M059J (cell line): ENCODE measurements at regions not wholly inside any gene's neighbourhood (a gene's known extent, or its start where the extent isn't known, plus 50 kb on each side); places are given as distances from the start of the nearest gene placed in this dataset.

Experiments
- DNase-seq: peaks from one replicate; pipeline ENCODE4 v3.0.0-alpha.2; 2012; ENCODE audit warnings: low read depth

GRCh38 chr9:71183251-71183650 is 61.8 kb upstream of the TRPM3 start:
- no peak for DNase-seq

DNA sequence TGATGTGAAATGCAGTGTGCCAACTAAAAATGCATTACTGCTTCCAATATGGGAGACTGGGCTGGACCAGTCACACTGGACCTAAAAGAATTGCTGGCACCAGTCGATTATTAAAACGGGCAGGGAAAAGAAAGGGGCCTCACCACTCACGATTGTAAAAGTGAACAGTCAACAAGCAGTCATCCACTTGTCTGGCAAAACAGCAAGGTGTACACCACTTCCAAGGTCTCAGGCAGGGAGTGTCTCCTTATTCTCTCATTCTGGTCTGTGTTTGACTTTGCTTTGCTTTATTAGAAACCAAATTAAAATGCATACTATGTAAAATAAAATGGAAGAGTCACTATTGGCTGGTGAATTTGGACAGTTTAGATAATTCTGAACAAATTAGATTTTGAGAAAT is 57.8 kb upstream of the TRPM3 start:
- DNase-seq, result no peak

DNA sequence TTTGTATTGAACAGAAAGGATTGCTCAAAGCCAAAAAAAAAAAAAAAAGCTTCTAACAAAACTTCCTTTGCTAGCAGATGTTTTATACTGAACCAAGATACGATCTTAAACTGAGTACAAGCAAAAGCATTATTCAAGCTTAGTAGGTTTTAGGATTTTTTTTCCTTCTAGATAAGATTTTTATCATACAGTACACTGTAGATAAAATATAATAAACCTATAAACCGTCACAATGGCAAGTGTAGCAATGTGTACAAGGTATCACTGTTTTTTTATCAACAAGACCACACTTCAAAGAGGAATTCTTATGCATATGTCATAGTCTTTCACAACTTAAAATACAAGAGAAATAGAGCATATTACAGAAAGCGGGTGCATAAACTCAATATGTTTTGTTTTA is 56.5 kb upstream of the TRPM3 start:
- no peak for DNase-seq

DNA sequence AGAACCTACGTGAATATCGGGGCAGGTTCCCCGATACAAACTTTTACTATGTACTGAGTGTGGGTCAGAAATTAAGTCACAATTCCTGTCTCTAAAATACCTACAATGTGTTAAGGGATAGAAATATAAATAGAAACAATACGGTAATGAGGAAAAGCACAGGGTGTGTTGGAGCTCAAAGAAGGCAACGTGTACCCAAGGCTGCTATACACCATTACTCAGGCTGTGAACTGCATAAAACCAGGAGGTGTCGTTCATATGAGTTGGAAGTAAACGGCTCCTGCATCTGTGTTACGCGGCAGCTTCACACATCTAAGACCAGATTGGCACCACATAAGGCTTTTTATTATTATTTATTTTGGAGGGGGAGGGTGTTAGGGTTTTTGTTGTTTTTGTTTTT is 50.1 kb upstream of the TRPM3 start:
- DNase-seq, result no peak
